Nucleus accumbens (tissue), 56 donors: ENCODE measurements at regions not wholly inside any gene's neighbourhood (a gene's known extent, or its start where the extent isn't known, plus 50 kb on each side); places are given as distances from the start of the nearest gene placed in this dataset.

ENCODE experiments used
- DNase-seq, 56 donors: peaks; one replicate each; lab custom pipeline; 2025; lab: John Stamatoyannopoulos, UW

GRCh38 chr18:24662412-24662821 is 202.0 kb downstream of the HRH4 start:
- no peak for DNase-seq

DNA sequence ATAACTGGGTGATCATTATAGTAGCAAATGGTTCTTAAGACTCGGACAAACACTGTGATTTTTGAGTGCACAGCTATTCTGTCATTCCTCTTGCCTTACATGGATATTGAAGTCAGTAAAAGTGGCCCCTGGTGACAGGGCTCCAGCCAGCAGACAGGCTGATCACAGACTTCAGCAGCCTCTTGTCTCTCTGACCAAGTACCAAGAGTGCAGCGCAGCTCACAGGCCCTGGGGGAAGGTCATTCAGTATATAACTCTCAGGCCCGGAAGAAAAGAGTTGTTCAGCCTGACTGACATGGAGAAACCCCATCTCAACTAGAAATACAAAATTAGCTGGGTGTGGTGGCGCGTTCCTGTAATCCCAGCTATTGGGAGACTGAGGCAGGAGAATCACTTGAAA is 202.6 kb downstream of the HRH4 start:
- DNase-seq = no peak

DNA sequence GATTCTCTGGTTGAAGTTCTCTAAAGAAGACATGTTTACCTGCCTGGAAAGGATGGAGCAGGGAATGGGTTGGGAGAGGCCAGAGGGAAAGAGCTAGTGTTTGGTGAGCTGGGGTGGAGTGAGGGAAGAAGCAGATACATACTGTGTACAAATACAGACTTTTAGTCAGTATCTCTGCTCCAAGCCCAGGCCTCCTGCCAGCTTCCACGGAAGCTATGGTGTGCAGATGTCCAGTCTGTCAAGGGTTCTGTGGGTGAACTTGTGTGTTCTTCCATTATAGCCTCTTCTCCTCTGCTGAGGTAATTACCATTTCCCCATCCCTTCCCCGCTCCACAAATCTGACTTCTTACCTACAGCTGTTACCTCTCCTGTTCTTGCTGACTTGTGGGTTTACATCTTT is 208.6 kb downstream of the HRH4 start:
- no peak for DNase-seq

- no peak for DNase-seq
These were observed 209.1 kb downstream of the HRH4 start for GRCh38 chr18:24669502-24669901.

- DNase-seq = peak in 4 of 56 donors; percentile 1 to 30 (median 9)
These were observed 211.9 kb downstream of the HRH4 start for GRCh38 chr18:24672165-24672941.

DNA sequence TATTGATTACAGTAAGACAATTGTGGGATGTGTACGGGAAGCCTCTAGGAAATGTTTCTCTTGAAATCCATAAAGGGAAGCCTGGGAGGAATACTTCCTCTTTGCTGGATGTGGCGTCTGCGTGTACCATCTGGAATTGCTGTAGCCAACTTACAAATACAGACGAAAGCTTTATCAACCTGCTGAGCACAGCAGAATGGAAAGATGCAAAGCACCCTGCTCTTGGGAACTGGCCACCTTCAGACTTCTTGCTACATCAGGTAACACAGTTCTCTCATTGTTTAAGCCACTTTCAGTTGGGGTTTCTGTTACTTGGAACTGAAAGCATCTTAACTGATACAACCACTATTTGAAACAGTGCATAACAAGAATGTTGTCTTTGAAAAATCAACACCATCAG is 213.8 kb downstream of the HRH4 start:
- DNase-seq = no peak

DNA sequence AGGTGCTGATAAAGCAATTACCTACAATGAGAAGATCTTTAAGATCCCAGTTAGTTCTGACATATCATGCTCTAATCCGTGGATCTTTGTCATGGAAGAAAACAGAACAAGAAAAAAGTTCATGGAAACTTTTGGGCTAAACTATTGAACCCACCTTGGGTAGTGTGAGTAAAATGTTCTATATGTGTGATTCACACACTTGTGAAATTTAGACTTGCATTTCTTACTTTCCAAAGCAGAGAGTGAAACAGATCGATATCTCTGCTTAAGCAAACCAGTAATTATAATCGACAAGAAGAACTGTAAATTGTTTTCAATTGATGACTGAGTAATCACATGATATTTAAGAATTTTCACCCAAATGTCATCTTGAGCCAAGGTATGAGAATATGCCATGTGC is 214.2 kb downstream of the HRH4 start:
- DNase-seq = no peak

- DNase-seq = no peak
These were observed 216.6 kb downstream of the HRH4 start for GRCh38 chr18:24677011-24677410.

DNA sequence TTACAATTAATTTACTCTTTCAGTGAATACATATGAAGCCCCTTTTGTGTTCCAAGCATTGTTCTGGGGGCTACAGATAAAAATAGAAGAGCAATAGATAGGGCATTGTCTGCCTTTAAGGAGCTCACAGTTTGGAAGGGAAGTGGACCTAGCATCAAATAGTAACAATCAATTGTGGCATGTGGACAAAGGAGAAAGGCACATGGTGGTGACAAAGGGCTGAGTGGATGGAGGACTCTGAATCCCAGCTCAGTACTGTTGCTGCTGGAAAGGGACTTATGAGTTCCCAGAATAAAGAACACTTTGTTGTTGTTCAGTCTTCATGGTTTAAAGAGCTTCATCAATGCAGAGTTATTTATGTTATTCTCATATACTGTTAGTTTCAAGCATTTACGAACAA is 217.7 kb downstream of the HRH4 start:
- DNase-seq = peak in 27 of 56 donors; percentile 3 to 67 (median 16)

DNA sequence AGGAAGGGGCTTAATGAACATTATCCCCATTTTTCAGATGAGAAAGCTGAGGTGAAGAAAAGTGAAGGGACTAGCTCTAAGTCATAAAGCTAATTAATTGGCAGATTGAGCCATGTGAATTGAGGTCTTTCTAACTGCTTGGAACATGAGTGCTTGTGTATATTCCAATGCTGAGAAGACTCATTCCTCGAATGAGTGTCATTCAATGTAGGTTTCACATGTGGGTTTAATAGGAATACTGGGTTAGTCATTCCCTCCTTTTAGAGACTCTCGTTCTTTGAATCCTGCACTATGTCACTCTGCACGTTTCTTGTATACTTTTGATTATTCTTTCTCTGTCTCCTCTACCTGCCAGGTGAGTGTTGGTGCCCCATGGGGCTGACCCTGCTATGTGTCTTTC is 218.2 kb downstream of the HRH4 start:
- no peak for DNase-seq

DNA sequence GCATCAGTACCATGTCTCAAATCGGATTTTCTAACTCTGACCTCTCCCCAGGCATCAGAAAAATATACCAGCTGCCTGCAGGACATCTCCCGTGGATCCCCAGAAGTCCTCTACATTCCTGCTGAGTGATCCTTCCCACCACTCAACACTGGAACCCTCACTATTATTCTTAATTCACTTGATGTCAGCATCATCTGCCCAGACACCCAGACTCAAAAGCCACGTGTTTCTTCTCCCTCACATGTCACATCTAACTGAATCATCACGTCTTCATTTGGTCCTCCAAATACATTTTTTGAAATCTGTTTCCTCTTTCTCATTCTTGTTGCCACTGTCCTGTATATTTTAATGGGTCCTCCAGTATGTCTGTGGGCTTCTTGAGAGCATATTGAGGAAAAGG is 218.6 kb downstream of the HRH4 start:
- DNase-seq = no peak

DNA sequence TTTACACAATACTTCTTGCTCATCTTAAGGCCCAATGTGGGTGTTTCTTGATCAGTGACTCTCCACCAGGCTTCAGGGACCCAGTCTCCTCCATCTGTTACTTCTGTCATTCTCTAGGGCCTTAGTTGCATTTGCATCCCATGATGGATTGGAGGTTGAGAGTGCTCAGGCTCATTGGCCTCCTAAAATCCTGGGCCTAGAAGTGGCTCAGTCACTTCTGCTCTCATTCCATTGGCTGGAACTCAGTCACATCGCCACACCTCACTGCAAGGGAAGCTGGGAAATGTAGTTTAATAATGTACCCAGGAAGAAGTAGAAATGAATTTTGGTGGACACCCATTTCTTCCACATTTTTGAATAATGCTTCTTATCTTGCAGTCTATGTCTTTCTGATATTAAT is 223.5 kb downstream of the HRH4 start:
- DNase-seq = no peak

DNA sequence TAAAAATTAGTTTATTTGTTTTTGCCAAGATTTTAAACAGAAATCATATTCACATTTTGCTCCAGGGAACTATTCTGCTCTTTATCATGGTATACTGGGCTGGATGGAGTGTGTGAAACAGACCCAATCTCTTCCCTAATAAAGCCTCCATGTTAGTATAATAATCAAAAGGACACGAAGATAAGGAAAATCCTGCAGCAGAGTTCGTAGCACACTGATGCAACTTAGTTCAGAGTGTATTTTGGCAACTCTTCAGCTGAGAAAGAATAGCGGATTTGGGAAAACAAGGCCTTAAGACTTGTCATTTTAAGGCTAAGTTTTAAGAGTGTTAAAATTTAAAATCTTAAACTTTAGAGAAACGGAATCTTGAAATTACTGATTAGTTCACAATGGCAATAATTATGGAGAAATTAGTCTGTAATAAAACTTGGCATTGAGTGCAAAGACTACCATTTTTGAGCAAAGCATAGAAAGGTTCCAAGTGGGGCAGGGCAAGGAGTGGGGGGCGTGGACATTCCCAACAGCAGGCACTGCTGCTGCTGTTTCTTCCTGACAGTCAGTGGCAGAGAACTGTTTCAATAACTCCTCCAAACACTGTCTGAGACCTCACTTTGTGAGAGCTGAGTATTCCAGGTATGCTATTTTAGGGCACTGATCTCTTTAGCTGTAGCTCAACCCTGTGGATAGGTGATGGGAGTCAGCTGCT is 225.0 kb downstream of the HRH4 start:
- DNase-seq = no peak

- DNase-seq = no peak
These were observed 234.7 kb downstream of the HRH4 start for GRCh38 chr18:24695168-24695567.

DNA sequence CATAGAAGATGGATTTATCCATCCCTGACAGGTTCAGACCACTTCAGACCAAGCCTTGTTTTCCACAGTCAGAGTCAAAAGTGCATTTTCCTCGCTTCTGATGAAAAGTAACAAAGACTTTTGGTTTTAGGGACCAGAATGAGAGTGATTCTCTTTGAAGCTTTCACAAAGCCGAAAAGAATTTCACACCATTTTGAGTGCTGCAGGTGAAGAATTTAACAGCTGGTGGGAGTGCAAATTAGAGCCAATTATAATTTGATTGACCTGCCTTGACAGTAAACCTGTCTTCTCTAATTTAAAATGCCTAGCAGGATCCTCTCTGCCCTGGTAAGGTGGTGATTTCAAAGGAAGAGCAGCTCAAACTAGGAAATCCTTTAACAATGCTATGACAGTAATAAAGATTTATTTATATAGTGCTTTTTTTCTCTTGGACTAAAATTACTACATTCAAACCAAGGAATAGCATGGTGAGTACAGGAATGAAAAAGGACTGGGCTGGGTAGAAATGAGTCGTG is 241.6 kb downstream of the HRH4 start:
- no peak for DNase-seq

DNA sequence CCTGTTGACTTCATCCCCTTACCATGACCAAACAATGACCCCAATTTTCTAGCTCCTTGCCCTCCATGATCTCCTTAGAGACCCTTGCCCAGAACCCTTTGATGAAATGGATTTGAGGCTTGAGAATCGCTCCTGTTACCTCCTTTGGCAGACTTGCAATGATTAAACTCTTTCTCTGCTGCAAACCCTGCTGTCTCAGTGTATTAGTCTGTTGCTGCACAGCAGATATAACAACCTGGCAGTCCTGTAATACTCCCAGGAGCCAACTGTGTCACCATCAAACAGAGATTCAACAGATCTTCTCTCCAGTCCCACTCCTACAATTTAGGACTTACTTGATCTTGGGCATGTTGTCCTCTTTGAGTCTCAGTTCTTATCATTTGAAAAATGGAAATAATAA is 242.9 kb downstream of the HRH4 start:
- no peak for DNase-seq

GRCh38 chr18:24704946-24705630 is 244.7 kb downstream of the HRH4 start:
- no peak for DNase-seq

GRCh38 chr18:24710474-24710873 is 250.0 kb downstream of the HRH4 start:
- DNase-seq = no peak

DNA sequence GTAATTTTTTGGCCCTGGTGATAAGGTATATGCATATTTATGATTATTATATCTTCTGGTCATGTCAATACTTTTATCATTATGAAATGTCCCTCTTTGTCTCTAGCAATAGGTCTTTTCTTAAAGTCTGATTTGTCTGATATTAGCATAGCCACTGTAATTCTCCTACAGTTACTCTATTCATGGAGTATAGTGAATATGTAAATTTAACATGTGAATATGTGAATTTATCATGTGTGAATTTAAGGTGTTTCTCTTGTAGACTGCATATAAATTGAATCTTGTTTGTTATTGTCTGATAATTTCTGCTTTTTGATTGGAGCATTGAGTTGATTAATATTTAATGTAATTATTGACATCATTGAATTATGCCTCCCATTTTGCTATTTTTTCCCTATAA is 259.4 kb downstream of the HRH4 start:
- no peak for DNase-seq

DNA sequence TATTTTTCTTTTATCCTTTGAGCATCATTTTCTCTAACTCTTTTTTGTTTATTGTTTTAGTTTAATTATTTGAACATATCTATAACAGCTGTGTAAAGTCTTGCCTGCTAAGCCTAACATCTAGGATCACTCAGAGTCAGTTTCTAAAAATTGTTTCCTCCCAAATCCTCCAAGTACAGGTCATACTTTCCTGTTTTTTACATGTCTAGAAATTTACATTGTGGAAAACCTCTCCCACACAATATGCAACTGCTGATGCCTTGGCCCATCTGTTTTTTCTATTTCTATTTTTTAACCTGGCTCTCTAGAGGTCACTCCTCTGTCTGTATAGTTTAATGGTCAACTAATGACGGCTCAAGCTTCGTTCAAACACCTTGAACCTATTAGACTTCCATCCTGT is 261.0 kb downstream of the HRH4 start:
- no peak for DNase-seq

GRCh38 chr18:24725644-24726415 is 265.4 kb downstream of the HRH4 start:
- DNase-seq = no peak
